K562 (cell line): ENCODE measurements at regions not wholly inside any gene's neighbourhood (a gene's known extent, or its start where the extent isn't known, plus 50 kb on each side); places are given as distances from the start of the nearest gene placed in this dataset.

ENCODE experiments used
- ATAC-seq: fragments of 200-7000 bp; cut with Tn5 transposase; 3 replicates; pipeline ENCODE4 v1.9.1; 2020; ENCODE audit warnings: moderate library complexity
- BruUV-seq: library from RNA; stranded (reverse); fragments of 400-500 nt; replicated peaks from 2 replicates; lab custom pipeline; 2021; lab: Mats Ljungman, UMichigan
- CTCF ChIA-PET: fragments of 300-600 bp; formaldehyde crosslinking; extraction: SDS; loops from one replicate; lab custom pipeline; 2021; ENCODE audit warnings: low intra/inter-chr PET ratio; lab: Yijun Ruan, JAX
- POLR2A ChIA-PET: fragments of 300-600, 350-650 bp; sonication (Branson Sonifier 250); formaldehyde crosslinking; extraction: SDS; loops from one replicate; lab custom pipeline; 2021; ENCODE audit warnings: antibody characterized with exemption, inconsistent platforms; lab: Yijun Ruan, JAX
- DNase-seq, 4 experiments: peaks; one replicate each; pipeline versions ENCODE4 v3.0.0 to v3.0.0-alpha.2; 2011 to 2018; ENCODE audit warnings: low spot score in 3 of 4, mixed read lengths in 3 of 4; ENCODE audit errors: extremely low read depth in 1 of 4
- FAIRE-seq: peaks from 2 replicates; lab custom pipeline; 2011; peaks lifted over from hg19 to GRCh38; lab: Jason Lieb, UNC
- H2AFZ ChIP-seq: 2 replicates; pipeline ENCODE4 v1.6.0; 2011; ENCODE audit warnings: low read depth, low read length, control low read depth, inconsistent platforms
- H3K27ac ChIP-seq: fragments of 200-600 bp; 3 replicates; pipeline ENCODE4 v1.8.0; 2011; ENCODE audit warnings: low read depth, mild to moderate bottlenecking, control low read depth, inconsistent platforms, low read length, moderate library complexity, mixed read lengths; ENCODE audit errors: extremely low read depth
- H3K27me3 ChIP-seq, 2 experiments: fragments of 300-600 bp in 1 of 2; 2 replicates in 1 of 2; 3 replicates in 1 of 2; pipeline versions ENCODE4 v1.6.0 to v1.8.0; 2011; ENCODE audit warnings: inconsistent platforms in 2 of 2, low read length in 2 of 2, mild to moderate bottlenecking in 1 of 2, mixed read lengths in 1 of 2, moderate library complexity in 1 of 2; ENCODE audit not compliant: control insufficient read depth in 2 of 2, insufficient read depth in 2 of 2
- H3K36me3 ChIP-seq: fragments of 300-600 bp; 3 replicates; pipeline ENCODE4 v1.8.0; 2011; ENCODE audit warnings: mild to moderate bottlenecking, low read length, inconsistent platforms; ENCODE audit not compliant: control insufficient read depth, insufficient read depth
- H3K4me1 ChIP-seq, 2 experiments: fragments of 200-600 bp in 1 of 2; replicated peaks in 1 of 2; 2 replicates in 1 of 2; 3 replicates in 1 of 2; pipeline versions ENCODE4 v1.5.1 to v1.8.0; 2011; ENCODE audit warnings: inconsistent platforms in 2 of 2, low read length in 2 of 2, mild to moderate bottlenecking in 1 of 2, mixed read lengths in 1 of 2, moderate library complexity in 1 of 2; ENCODE audit not compliant: control insufficient read depth in 2 of 2, insufficient read depth in 2 of 2
- H3K4me2 ChIP-seq: 2 replicates; pipeline ENCODE4 v1.6.1; 2011; ENCODE audit warnings: low read length, control low read depth, inconsistent platforms, mixed read lengths; ENCODE audit not compliant: insufficient read depth
- H3K4me3 ChIP-seq: fragments of 200-600 bp; sonication (generic), shearing (Covaris generic); 2 replicates; pipeline ENCODE4 v1.5.1; 2016; ENCODE audit warnings: control low read depth, inconsistent platforms
- H3K79me2 ChIP-seq: fragments of 200-600 bp; 3 replicates; pipeline ENCODE4 v1.8.0; 2011; ENCODE audit warnings: low read length, inconsistent platforms; ENCODE audit not compliant: control insufficient read depth, insufficient read depth
- H3K9ac ChIP-seq, 2 experiments: 2 replicates each; pipeline versions ENCODE4 v1.6.0 to v1.6.1; 2011; ENCODE audit warnings: low read depth in 2 of 2, low read length in 2 of 2, control low read depth in 1 of 2, inconsistent platforms in 1 of 2, mild to moderate bottlenecking in 1 of 2, mixed read lengths in 1 of 2; ENCODE audit not compliant: insufficient read depth in 1 of 2
- H3K9me1 ChIP-seq: one replicate; pipeline ENCODE4 v1.6.0; 2011; ENCODE audit warnings: inconsistent platforms, mild to moderate bottlenecking, low read length, moderate library complexity; ENCODE audit not compliant: control insufficient read depth, insufficient read depth
- H3K9me3 ChIP-seq: replicated peaks from 2 replicates; pipeline ENCODE4 v1.5.1; 2011; ENCODE audit warnings: low read depth, low read length, inconsistent platforms; ENCODE audit not compliant: control insufficient read depth, insufficient read depth
- H4K20me1 ChIP-seq: replicated peaks from 2 replicates; pipeline ENCODE4 v1.6.1; 2011; ENCODE audit warnings: low read length, inconsistent platforms, mixed read lengths; ENCODE audit not compliant: control insufficient read depth, insufficient read depth
- CBFA2T2 ChIP-seq: fragments of 450-650 bp; conservative IDR thresholded peaks from 2 replicates; pipeline ENCODE4 v1.6.1; 2017; ENCODE audit warnings: mild to moderate bottlenecking
- DIDO1 ChIP-seq: fragments of 450-650 bp; IDR thresholded peaks from 2 replicates; pipeline ENCODE4 v1.6.1; 2016; ENCODE audit warnings: low read depth, missing biosample characterization, missing genetic modification characterization
- DMBX1 ChIP-seq: fragments of 250-450 bp; sonication (Bioruptor Pico); IDR thresholded peaks from 2 replicates; pipeline ENCODE4 v1.8.0; 2022; ENCODE audit warnings: inconsistent platforms, mild to moderate bottlenecking, moderate library complexity, borderline replicate concordance
- EHMT2 ChIP-seq: fragments of 450-650 bp; IDR thresholded peaks from 2 replicates; pipeline ENCODE4 v1.6.1; 2018; ENCODE audit warnings: antibody characterized with exemption
- NR2C2 ChIP-seq, 2 experiments: fragments of 200-800 bp in 1 of 2; sonication (Bioruptor generic) in 1 of 2; sonication (generic) in 1 of 2; formaldehyde crosslinking in 1 of 2; IDR thresholded peaks; 2 replicates each; pipeline versions ENCODE4 v1.6.1 to v1.8.0; 2016 to 2022; ENCODE audit warnings: mild to moderate bottlenecking in 1 of 2, missing compliant biosample characterization in 1 of 2, missing genetic modification characterization in 1 of 2, missing genetic modification reagents in 1 of 2
- PRDM10 ChIP-seq: fragments of 450-650 bp; IDR thresholded peaks from 2 replicates; pipeline ENCODE4 v1.6.1; 2018; ENCODE audit not compliant: partially characterized antibody
- REST ChIP-seq, 2 experiments: fragments of 450-650 bp; formaldehyde crosslinking in 1 of 2; IDR thresholded peaks; 2 replicates each; pipeline versions ENCODE4 v1.4.0 to v1.6.1; 2014 to 2020; ENCODE audit warnings: mild to moderate bottlenecking in 2 of 2, borderline replicate concordance in 1 of 2, low read depth in 1 of 2
- USF1 ChIP-seq: sonication (generic); formaldehyde crosslinking; IDR thresholded peaks from 2 replicates; pipeline ENCODE4 v1.9.0; 2022; ENCODE audit warnings: mild to moderate bottlenecking, missing genetic modification reagents
- WGBS: fragments of 100-300 bp; shearing (Covaris generic); methylation state at CpG from one replicate; pipeline ENCODE4 v1.1.6; 2016; ENCODE audit warnings: low coverage, mixed read lengths; ENCODE audit not compliant: insufficient coverage; ENCODE audit errors: missing lambda C conversion rate; 5-methylcytosine and 5-hydroxymethylcytosine counted together
- in situ Hi-C: fragments of 300-500 bp; cut with MboI; formaldehyde crosslinking; loops from 4 replicates; pipeline ENCODE4 v1.15.0; 2018; ENCODE audit warnings: inconsistent platforms, mixed read lengths
- intact Hi-C: fragments of 100-400 bp; cut with micrococcal nuclease; formaldehyde crosslinking; loops from 2 replicates; pipeline ENCODE4 v1.14.2; 2022

GRCh38 chr14:89032086-89032649 lies 207.7 kb downstream of the TTC8 start:
- Histone ChIP-seq H4K20me1 (no peaks in the 10 kb centered on the region), H2AFZ (peak overlapping the region; percentile 56; the same call in 1 of the 2 replicates), H3K79me2 (no peaks in the 10 kb centered on the region), H3K4me3 (no peak overlapping the region), H3K27me3 (no peaks in the 10 kb centered on the region; a peak in 1 of 5 replicates), H3K9me3 (no peaks in the 10 kb centered on the region), H3K9me1 (no peaks in the 10 kb centered on the region), H3K27ac (no peak overlapping the region), H3K4me1 (peaks cover 0 to 4% of the 10 kb centered on the region in 2 experiments; a peak in 2 of 5 replicates), H3K4me2 (peak overlapping the region; percentile 33; the same call in 1 of the 2 replicates), H3K36me3 (no peaks in the 10 kb centered on the region), H3K9ac (no peak overlapping the region)
- POLR2A ChIA-PET = no interaction called here
- no peak for FAIRE-seq
- intact Hi-C loops (no loop called here), in situ Hi-C loops (no loop called here)
- no TSS peak for BruUV-seq
- peak; percentile 81 for ATAC-seq
- 4% methylated on average over 8 of the region's 8 CpGs for WGBS
- CTCF ChIA-PET = no interaction called here
- peak; percentile 6 to 31 (median 22) for DNase-seq
- peak; percentile 49; the same call in 1 of the 2 replicates for TF ChIP-seq EHMT2
- 0 out of 2 replicates have a peak, but pooled peaks have one; percentile 53 for TF ChIP-seq DIDO1 (tag)
- peak; percentile 87 for TF ChIP-seq USF1
- peak; percentile 48; the same call in 1 of the 2 replicates for TF ChIP-seq CBFA2T2
- peak; percentile 33; the same call in 1 of the 2 replicates for TF ChIP-seq REST (IDR thresholded peaks at IDR 0.05; ENCODE audit: borderline replicate concordance)
- no peak for TF ChIP-seq REST (CRISPR knock-in tag; IDR thresholded peaks at IDR 0.05; ENCODE audit: low read depth)
- peak; percentile 78 for TF ChIP-seq PRDM10
- TF ChIP-seq DMBX1 (CRISPR knock-in tag) = no peak
- no peak for TF ChIP-seq NR2C2 (CRISPR knock-in tag; IDR thresholded peaks at IDR 0.05)
- TF ChIP-seq NR2C2 (tag; IDR thresholded peaks at IDR 0.05) = peak; percentile 86
